Retinal pigment epithelial cell (primary cell): ENCODE measurements at regions not wholly inside any gene's neighbourhood (a gene's known extent, or its start where the extent isn't known, plus 50 kb on each side); places are given as distances from the start of the nearest gene placed in this dataset.

Experiments used
- DNase-seq: peaks from one replicate; pipeline ENCODE4 v3.0.0-alpha.2; 2010; ENCODE audit warnings: low read depth
- H3K4me3 ChIP-seq: 2 replicates; pipeline ENCODE4 v1.5.1; 2011; ENCODE audit warnings: mild to moderate bottlenecking, low read length, control low read depth, moderate library complexity
- TF ChIP-seq, protein P1 (sequence below): conservative IDR thresholded peaks from 2 replicates; pipeline ENCODE4 v1.5.1; 2011; ENCODE audit warnings: low read depth, low read length, control low read depth, inconsistent platforms

DNA sequence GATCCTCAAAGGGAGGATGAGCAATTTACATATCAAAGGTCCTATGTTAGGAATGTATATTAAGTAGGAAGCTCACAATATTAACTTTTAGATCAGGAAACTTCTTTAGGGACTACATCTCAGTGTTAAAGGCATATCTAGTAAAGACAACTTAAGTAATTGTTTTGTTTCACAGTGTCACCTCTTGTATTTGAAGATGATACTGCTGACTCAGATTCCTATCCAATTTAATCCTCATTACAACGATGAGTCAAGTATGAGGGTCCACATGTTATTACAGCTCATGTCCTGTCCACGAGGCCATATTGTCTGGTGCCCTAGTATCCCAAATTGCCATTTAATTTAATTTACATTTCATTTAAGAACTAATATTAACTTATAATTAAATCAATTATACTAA is 523.9 kb downstream of the CCDC85A start:
- no peak overlapping the region for H3K4me3 ChIP-seq
- DNase-seq: no peak
- TF ChIP-seq, protein P1, sequence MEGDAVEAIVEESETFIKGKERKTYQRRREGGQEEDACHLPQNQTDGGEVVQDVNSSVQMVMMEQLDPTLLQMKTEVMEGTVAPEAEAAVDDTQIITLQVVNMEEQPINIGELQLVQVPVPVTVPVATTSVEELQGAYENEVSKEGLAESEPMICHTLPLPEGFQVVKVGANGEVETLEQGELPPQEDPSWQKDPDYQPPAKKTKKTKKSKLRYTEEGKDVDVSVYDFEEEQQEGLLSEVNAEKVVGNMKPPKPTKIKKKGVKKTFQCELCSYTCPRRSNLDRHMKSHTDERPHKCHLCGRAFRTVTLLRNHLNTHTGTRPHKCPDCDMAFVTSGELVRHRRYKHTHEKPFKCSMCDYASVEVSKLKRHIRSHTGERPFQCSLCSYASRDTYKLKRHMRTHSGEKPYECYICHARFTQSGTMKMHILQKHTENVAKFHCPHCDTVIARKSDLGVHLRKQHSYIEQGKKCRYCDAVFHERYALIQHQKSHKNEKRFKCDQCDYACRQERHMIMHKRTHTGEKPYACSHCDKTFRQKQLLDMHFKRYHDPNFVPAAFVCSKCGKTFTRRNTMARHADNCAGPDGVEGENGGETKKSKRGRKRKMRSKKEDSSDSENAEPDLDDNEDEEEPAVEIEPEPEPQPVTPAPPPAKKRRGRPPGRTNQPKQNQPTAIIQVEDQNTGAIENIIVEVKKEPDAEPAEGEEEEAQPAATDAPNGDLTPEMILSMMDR: no peak

DNA sequence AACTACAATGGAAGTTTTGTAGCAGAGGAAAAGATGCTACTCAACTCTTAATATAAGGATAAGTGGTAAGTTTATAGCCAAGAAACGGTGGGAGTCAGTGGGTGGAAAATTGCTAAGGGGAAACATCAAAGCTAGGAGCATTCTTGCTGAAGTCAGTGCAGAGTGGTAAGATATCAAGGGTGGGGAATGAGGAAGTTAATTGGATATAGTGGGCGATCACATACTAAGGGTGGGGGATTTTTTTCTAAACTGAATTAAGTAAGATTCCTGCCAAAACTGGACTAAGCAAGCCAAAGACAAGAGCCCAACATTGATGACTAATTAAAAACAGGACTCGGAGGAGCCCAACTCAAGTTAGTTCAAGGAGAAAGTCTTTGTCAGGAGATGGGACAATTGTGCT is 525.4 kb downstream of the CCDC85A start:
- H3K4me3 ChIP-seq: no peak overlapping the region
- no peak for DNase-seq
- TF ChIP-seq, protein P1: no peak

DNA sequence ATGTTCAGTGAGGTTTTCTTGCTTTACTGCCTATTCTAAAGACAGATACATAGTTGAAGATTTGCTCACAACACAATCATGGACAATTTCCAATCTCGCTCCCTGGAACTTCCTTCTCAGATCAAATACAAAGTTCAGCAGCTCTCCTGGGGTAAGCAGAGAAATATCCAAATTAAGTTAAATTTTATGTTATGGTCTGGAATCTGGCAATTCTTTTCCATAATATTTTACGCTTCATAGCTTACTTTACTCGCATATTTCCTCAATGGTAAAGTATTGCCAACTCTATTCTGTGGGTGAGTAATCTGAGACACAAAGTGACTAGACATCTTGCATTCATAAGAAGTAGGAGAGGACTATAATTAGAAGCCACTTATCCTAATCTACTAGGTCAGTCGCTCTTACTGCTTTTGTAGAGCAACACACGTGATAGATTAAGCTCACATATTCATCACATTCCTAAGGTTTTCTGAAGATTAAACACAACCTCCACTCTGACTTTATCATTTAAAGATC is 529.4 kb downstream of the CCDC85A start:
- peak overlapping the region; percentile 23 for H3K4me3 ChIP-seq

DNA sequence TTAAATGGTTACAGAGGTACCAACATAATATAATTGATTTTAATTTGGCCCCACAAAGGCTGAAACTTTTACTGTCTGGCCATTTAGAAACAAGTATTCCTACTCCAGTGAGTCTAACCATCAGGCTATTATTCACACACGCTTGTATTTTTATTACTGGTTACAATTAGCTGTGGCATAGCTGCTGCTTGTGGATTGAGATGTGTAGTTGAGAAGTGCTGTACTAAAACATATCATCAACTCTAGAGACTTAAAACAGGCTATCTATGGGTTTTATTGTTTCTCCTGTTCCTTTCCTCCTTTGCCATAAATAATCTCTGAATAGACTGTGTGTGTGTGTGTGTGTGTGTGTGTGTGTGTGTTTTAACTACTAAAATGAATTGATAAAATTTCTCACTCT is 530.2 kb downstream of the CCDC85A start:
- TF ChIP-seq, protein P1: no peak
- DNase-seq: no peak
- peak overlapping the region; percentile 23 for H3K4me3 ChIP-seq

More for the DNA sequence above, 529.4 kb downstream of the CCDC85A start:
- TF ChIP-seq, protein P1: no peak
- DNase-seq: peak; percentile 92

DNA sequence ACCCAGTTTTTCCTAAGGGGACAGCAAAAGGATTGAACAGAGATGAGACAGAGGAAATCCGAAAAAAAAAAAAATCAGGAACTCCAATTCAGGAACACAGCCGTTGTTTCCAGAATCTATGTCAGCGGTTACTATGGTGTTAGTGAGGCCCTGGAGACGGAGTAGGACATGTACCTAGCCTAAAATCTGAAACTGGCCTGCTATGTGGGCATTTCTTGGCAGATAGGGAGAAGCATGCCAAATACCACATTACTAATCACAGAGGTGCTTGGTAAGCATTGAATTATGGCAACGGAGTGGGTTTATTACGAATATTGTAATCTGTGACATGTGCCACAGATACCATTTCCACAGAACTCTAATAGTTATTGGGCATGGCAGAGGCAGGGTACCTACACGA is 530.6 kb downstream of the CCDC85A start:
- peak overlapping the region; percentile 23 for H3K4me3 ChIP-seq
- DNase-seq: no peak
- TF ChIP-seq, protein P1: no peak

DNA sequence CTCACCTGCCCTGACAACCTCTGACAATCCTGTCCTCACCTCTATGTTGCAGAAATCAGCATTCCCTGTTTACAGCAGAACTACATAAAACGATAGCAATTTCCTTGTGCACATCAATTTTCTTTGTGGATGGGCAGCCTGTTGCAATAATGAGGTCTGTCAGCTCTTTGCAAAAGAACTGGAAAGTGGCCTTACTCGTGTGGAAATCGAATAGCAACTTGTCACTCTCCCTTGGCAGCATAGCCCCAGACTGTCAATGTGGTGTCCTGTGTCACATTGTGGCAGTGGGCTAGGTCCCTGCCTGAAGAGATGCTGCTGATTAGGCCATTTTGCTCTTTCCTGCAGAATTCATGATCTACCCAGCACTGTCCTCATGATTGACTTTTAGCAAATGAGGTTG is 531.9 kb downstream of the CCDC85A start:
- TF ChIP-seq, protein P1: no peak
- no peak for DNase-seq
- no peak overlapping the region for H3K4me3 ChIP-seq

DNA sequence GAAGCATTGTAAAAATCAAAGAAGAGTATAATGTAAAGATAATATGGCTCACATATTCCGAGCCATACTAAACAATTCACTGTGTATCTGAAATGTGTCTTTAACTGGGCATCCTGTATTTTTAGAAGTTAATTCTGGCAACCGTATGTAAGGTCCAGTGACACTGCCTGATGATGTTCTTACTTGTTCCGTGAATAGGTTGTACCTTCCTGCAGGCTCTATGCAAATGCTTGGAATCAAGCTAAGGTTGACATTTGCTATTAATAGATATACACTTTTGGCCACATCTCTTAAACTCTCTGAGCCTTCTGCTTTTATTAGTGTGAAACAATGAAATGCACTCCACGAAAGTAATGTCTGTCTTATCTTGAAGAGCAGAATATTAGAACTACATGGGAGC is 534.6 kb downstream of the CCDC85A start:
- H3K4me3 ChIP-seq: no peak overlapping the region
- TF ChIP-seq, protein P1: no peak
- no peak for DNase-seq
